ENCODE measurements at regions not wholly inside any gene's neighbourhood (a gene's known extent, or its start where the extent isn't known, plus 50 kb on each side); places are given as distances from the start of the nearest gene placed in this dataset.

GRCh38 chr5:109612278-109612905 is 77.3 kb upstream of the MAN2A1 start:
- TF ChIP-seq, protein P1, sequence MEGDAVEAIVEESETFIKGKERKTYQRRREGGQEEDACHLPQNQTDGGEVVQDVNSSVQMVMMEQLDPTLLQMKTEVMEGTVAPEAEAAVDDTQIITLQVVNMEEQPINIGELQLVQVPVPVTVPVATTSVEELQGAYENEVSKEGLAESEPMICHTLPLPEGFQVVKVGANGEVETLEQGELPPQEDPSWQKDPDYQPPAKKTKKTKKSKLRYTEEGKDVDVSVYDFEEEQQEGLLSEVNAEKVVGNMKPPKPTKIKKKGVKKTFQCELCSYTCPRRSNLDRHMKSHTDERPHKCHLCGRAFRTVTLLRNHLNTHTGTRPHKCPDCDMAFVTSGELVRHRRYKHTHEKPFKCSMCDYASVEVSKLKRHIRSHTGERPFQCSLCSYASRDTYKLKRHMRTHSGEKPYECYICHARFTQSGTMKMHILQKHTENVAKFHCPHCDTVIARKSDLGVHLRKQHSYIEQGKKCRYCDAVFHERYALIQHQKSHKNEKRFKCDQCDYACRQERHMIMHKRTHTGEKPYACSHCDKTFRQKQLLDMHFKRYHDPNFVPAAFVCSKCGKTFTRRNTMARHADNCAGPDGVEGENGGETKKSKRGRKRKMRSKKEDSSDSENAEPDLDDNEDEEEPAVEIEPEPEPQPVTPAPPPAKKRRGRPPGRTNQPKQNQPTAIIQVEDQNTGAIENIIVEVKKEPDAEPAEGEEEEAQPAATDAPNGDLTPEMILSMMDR (conservative IDR thresholded peaks at IDR 0.05; ENCODE audit: low read depth, low read length) = no peak
- no peak for DNase-seq (ENCODE audit: low read depth)
- no peak overlapping the region for H3K4me3 ChIP-seq (ENCODE audit: low read depth, low read length)

- no peak for DNase-seq (ENCODE audit: low read depth)
- TF ChIP-seq, protein P1 (conservative IDR thresholded peaks at IDR 0.05; ENCODE audit: low read depth, low read length) = no peak
- H3K4me3 ChIP-seq (ENCODE audit: low read depth, low read length) = no peak overlapping the region
Observed at GRCh38 chr5:109611505-109611904, 78.2 kb upstream of the MAN2A1 start.

DNA sequence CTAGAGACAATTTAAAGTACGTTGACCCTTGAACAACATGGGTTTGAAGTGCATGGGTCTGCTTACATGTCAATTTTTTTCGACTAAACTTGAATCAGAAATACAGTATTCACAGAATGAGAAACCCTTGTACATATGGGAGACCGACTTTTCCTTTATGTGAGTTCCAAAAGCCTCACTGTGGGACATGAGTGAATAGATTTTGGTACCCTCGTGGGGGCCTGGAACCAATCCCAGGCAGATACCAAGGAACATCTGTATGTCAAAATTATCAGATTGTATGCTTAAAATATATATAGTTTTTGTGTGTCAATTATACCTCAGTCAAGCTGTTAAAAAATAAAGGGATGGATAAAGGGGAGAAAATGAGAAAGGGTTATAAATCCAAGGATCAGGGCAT is 78.7 kb upstream of the MAN2A1 start:
- no peak overlapping the region for H3K4me3 ChIP-seq (ENCODE audit: low read depth, low read length)
- no peak for DNase-seq (ENCODE audit: low read depth)
- TF ChIP-seq, protein P1 (conservative IDR thresholded peaks at IDR 0.05; ENCODE audit: low read depth, low read length) = no peak

DNA sequence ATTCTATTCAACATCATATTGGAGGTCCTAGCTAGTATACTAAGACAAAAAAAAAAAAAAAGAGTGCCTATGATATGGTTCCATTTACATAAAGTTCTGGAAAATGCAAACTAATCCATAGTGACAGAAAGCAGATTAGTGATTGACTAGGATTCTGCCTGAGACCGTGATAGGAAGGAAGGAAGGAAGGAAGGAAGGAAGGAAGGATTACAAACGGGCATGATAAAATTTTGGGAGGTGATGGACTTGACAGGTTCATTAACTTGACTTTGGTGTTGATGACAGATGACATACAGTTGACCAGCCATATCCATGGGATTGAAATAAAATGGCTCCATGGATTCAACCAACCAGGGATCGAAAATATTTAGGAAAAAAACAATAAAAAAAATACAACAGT is 79.1 kb upstream of the MAN2A1 start:
- no peak overlapping the region for H3K4me3 ChIP-seq (ENCODE audit: low read depth, low read length)
- TF ChIP-seq, protein P1 (conservative IDR thresholded peaks at IDR 0.05; ENCODE audit: low read depth, low read length) = no peak
- DNase-seq (ENCODE audit: low read depth) = no peak

GRCh38 chr5:109605207-109605730 is 84.5 kb upstream of the MAN2A1 start:
- DNase-seq (ENCODE audit: low read depth) = no peak
- TF ChIP-seq, protein P1 (conservative IDR thresholded peaks at IDR 0.05; ENCODE audit: low read depth, low read length) = no peak
- H3K4me3 ChIP-seq (ENCODE audit: low read depth, low read length) = no peak overlapping the region

GRCh38 chr5:109604758-109605157 is 85.0 kb upstream of the MAN2A1 start:
- TF ChIP-seq, protein P1 (conservative IDR thresholded peaks at IDR 0.05; ENCODE audit: low read depth, low read length) = no peak
- H3K4me3 ChIP-seq (ENCODE audit: low read depth, low read length) = no peak overlapping the region
- no peak for DNase-seq (ENCODE audit: low read depth)

- DNase-seq (ENCODE audit: low read depth) = no peak
- H3K4me3 ChIP-seq (ENCODE audit: low read depth, low read length) = no peak overlapping the region
- TF ChIP-seq, protein P1 (conservative IDR thresholded peaks at IDR 0.05; ENCODE audit: low read depth, low read length) = no peak
Observed at GRCh38 chr5:109601736-109602135, 88.0 kb upstream of the MAN2A1 start.

All from epithelial cell of proximal tubule (primary cell).